Body of pancreas (tissue), 4 donors: ENCODE measurements at regions not wholly inside any gene's neighbourhood (a gene's known extent, or its start where the extent isn't known, plus 50 kb on each side); places are given as distances from the start of the nearest gene placed in this dataset.

Source experiments
- ATAC-seq: fragments of 150-250 bp; one replicate; pipeline ENCODE4 v1.9.1; 2016
- DNase-seq, 4 donors: peaks; one replicate each; pipeline ENCODE4 v3.0.0-alpha.2; 2019
- H3K27ac ChIP-seq, 4 donors: fragments of 200-600 bp; sonication (generic); 1 replicate in 3 of 4; 2 replicates in 1 of 4; pipeline versions ENCODE4 v1.5.1 to v1.6.1; 2016 to 2019; ENCODE audit warnings: mild to moderate bottlenecking in 1 of 4, mixed read lengths in 1 of 4, moderate library complexity in 1 of 4
- H3K27me3 ChIP-seq, 2 donors: fragments of 200-600 bp; sonication (generic); one replicate each; pipeline ENCODE4 v1.6.0; 2016; ENCODE audit warnings: mild to moderate bottlenecking in 1 of 2
- H3K36me3 ChIP-seq, 2 donors: fragments of 200-600 bp; sonication (generic); replicated peaks in 1 of 2; 2 replicates each; pipeline ENCODE4 v1.5.1; 2016; ENCODE audit warnings: low read depth in 2 of 2; ENCODE audit not compliant: insufficient read depth in 1 of 2
- H3K4me1 ChIP-seq: fragments of 200-600 bp; sonication (generic); one replicate; pipeline ENCODE4 v1.6.0; 2016
- H3K4me3 ChIP-seq, 2 donors: fragments of 200-600 bp; sonication (generic); 1 replicate in 1 of 2; 2 replicates in 1 of 2; pipeline ENCODE4 v1.5.1; 2016 to 2019
- H3K9me3 ChIP-seq, 3 donors: fragments of 200-600 bp; sonication (generic); 1 replicate in 2 of 3; 2 replicates in 1 of 3; pipeline ENCODE4 v1.5.1; 2016
- CTCF ChIP-seq, 7 experiments: fragments of 450-650 bp in 4 of 7; fragments of 200-600 bp in 3 of 7; sonication (generic) in 3 of 7; IDR thresholded peaks; one replicate each; pipeline ENCODE4 v1.5.1; 2016 to 2019; ENCODE audit warnings: antibody characterized with exemption in 7 of 7
- POLR2A ChIP-seq, 3 donors: fragments of 450-650 bp; IDR thresholded peaks; one replicate each; pipeline ENCODE4 v1.6.1; 2016; ENCODE audit warnings: antibody characterized with exemption in 3 of 3, mild to moderate bottlenecking in 2 of 3
- WGBS, 2 donors: methylation state at CpG; one replicate each; pipeline ENCODE4 v1.1.5; 2017; 5-methylcytosine and 5-hydroxymethylcytosine counted together
- intact Hi-C: fragments of 100-400 bp; cut with DNase I; formaldehyde crosslinking; loops from one replicate; pipeline ENCODE4 v1.15.1; 2023

- no peak overlapping the region for H3K27ac ChIP-seq
- no peaks in the 10 kb centered on the region for H3K4me1 ChIP-seq
- H3K36me3 ChIP-seq: no peaks in the 10 kb centered on the region
- 56 to 63% methylated on average over 3 of the region's 3 CpGs for WGBS, 2 donors
- DNase-seq (no peak), ATAC-seq (no peak)
- H3K4me3 ChIP-seq: no peak overlapping the region
- no peak for TF ChIP-seq CTCF (IDR thresholded peaks at IDR 0.05)
- no peak for TF ChIP-seq POLR2A (IDR thresholded peaks at IDR 0.05)
- peaks cover 0 to 3% (median 0%) of the 10 kb centered on the region in 3 donors for H3K9me3 ChIP-seq
- intact Hi-C loops: no loop called here
- no peaks in the 10 kb centered on the region for H3K27me3 ChIP-seq
Observed at GRCh38 chr4:108498925-108499324, 121.5 kb upstream of the RPL34 start.

- TF ChIP-seq CTCF (IDR thresholded peaks at IDR 0.05): no peak
- TF ChIP-seq POLR2A (IDR thresholded peaks at IDR 0.05): no peak
- DNase-seq (no peak), ATAC-seq (no peak)
- no peaks in the 10 kb centered on the region for H3K4me1 ChIP-seq
- H3K27me3 ChIP-seq: no peaks in the 10 kb centered on the region
- no peaks in the 10 kb centered on the region for H3K36me3 ChIP-seq
- H3K27ac ChIP-seq: no peak overlapping the region
- intact Hi-C loops: no loop called here
- no peak overlapping the region for H3K4me3 ChIP-seq
- peaks cover 0 to 14% (median 0%) of the 10 kb centered on the region in 3 donors for H3K9me3 ChIP-seq
Observed at GRCh38 chr4:108493596-108493931, 126.8 kb upstream of the RPL34 start.

- H3K4me3 ChIP-seq: no peak overlapping the region
- ATAC-seq (no peak), DNase-seq (no peak)
- H3K36me3 ChIP-seq: no peaks in the 10 kb centered on the region
- H3K27me3 ChIP-seq: no peaks in the 10 kb centered on the region
- no peaks in the 10 kb centered on the region for H3K4me1 ChIP-seq
- intact Hi-C loops: no loop called here
- peaks cover 0 to 14% (median 0%) of the 10 kb centered on the region in 3 donors for H3K9me3 ChIP-seq
- WGBS, 2 donors: 56 to 90% methylated on average over 1 to 4 of the region's 4 CpGs
- TF ChIP-seq CTCF (IDR thresholded peaks at IDR 0.05) (no peak), POLR2A (IDR thresholded peaks at IDR 0.05) (no peak)
- H3K27ac ChIP-seq: no peak overlapping the region
Observed at GRCh38 chr4:108492816-108493595, 127.4 kb upstream of the RPL34 start.

- WGBS, 2 donors: 20 to 27% methylated on average over 1 of the region's 1 CpG
- intact Hi-C loops: no loop called here
- H3K27me3 ChIP-seq: no peaks in the 10 kb centered on the region
Observed at GRCh38 chr4:108488865-108489264, 131.5 kb upstream of the RPL34 start.

More at GRCh38 chr4:108488865-108489264, 131.5 kb upstream of the RPL34 start:
- Histone ChIP-seq H3K9me3 (peaks cover 0 to 11% (median 0%) of the 10 kb centered on the region in 3 donors), H3K36me3 (no peaks in the 10 kb centered on the region), H3K4me3 (no peak overlapping the region), H3K27ac (no peak overlapping the region), H3K4me1 (no peaks in the 10 kb centered on the region)
- no peak for DNase-seq
- no peak for ATAC-seq
- no peak for TF ChIP-seq POLR2A (IDR thresholded peaks at IDR 0.05)
- TF ChIP-seq CTCF (IDR thresholded peaks at IDR 0.05): no peak
